ENCODE measurements at regions not wholly inside any gene's neighbourhood (a gene's known extent, or its start where the extent isn't known, plus 50 kb on each side); places are given as distances from the start of the nearest gene placed in this dataset.

- H3K4me3 ChIP-seq = no peak overlapping the region
- no peak for DNase-seq
- no peak overlapping the region for H3K27ac ChIP-seq
- intact Hi-C loops (cut with DNase I; ENCODE audit: low total_unique reads) = no loop called here
- TF ChIP-seq CTCF (IDR thresholded peaks at IDR 0.05) = no peak
- no peaks in the 10 kb centered on the region for H3K9me3 ChIP-seq
- H3K4me1 ChIP-seq = no peaks in the 10 kb centered on the region
- no peaks in the 10 kb centered on the region for H3K27me3 ChIP-seq
- H3K36me3 ChIP-seq = no peaks in the 10 kb centered on the region
Measured at GRCh38 chr10:8439040-8439439, 384.6 kb downstream of the GATA3 start.

- DNase-seq = no peak
- intact Hi-C loops (cut with DNase I; ENCODE audit: low total_unique reads) = no loop called here
- H3K9me3 ChIP-seq = no peaks in the 10 kb centered on the region
- H3K27me3 ChIP-seq = peaks cover 0 to 4% of the 10 kb centered on the region in 2 donors
- no peaks in the 10 kb centered on the region for H3K36me3 ChIP-seq
- H3K27ac ChIP-seq = no peak overlapping the region
- H3K4me3 ChIP-seq = no peak overlapping the region
- no peaks in the 10 kb centered on the region for H3K4me1 ChIP-seq
- TF ChIP-seq CTCF (IDR thresholded peaks at IDR 0.05) = no peak
Measured at GRCh38 chr10:8444630-8445029, 390.1 kb downstream of the GATA3 start.

- TF ChIP-seq CTCF (IDR thresholded peaks at IDR 0.05) = no peak
- no peak for DNase-seq
- no peaks in the 10 kb centered on the region for H3K36me3 ChIP-seq
- intact Hi-C loops (cut with DNase I; ENCODE audit: low total_unique reads) = no loop called here
- H3K27me3 ChIP-seq = peaks cover 0 to 4% of the 10 kb centered on the region in 2 donors
- H3K4me3 ChIP-seq = no peak overlapping the region
- H3K4me1 ChIP-seq = no peaks in the 10 kb centered on the region
- H3K9me3 ChIP-seq = no peaks in the 10 kb centered on the region
- no peak overlapping the region for H3K27ac ChIP-seq
Measured at GRCh38 chr10:8445353-8445752, 390.9 kb downstream of the GATA3 start.

- no peak overlapping the region for H3K27ac ChIP-seq
- TF ChIP-seq CTCF (IDR thresholded peaks at IDR 0.05) = no peak
- no peaks in the 10 kb centered on the region for H3K4me1 ChIP-seq
- H3K36me3 ChIP-seq = no peaks in the 10 kb centered on the region
- DNase-seq = no peak
- H3K4me3 ChIP-seq = no peak overlapping the region
- peaks cover 0 to 4% of the 10 kb centered on the region in 2 donors for H3K27me3 ChIP-seq
- intact Hi-C loops (cut with DNase I; ENCODE audit: low total_unique reads) = no loop called here
- no peaks in the 10 kb centered on the region for H3K9me3 ChIP-seq
Measured at GRCh38 chr10:8449909-8450308, 395.4 kb downstream of the GATA3 start.

GRCh38 chr10:8453587-8453986, 399.1 kb downstream of the GATA3 start:
- no peak overlapping the region for H3K27ac ChIP-seq
- peak; percentile 37 to 76 for DNase-seq

More at GRCh38 chr10:8453587-8453986, 399.1 kb downstream of the GATA3 start:
- H3K4me3 ChIP-seq = no peak overlapping the region
- no peaks in the 10 kb centered on the region for H3K4me1 ChIP-seq
- TF ChIP-seq CTCF (IDR thresholded peaks at IDR 0.05) = no peak
- no peaks in the 10 kb centered on the region for H3K27me3 ChIP-seq
- intact Hi-C loops (cut with DNase I; ENCODE audit: low total_unique reads) = no loop called here
- H3K9me3 ChIP-seq = no peaks in the 10 kb centered on the region
- H3K36me3 ChIP-seq = no peaks in the 10 kb centered on the region

All from tibial artery (tissue), 4 donors.